ENCODE measurements at regions not wholly inside any gene's neighbourhood (a gene's known extent, or its start where the extent isn't known, plus 50 kb on each side); places are given as distances from the start of the nearest gene placed in this dataset.
"Not testable (repeated sequence)": the region's sequence is repeated elsewhere in the genome, so short reads cannot be mapped to it uniquely, and the experiment has no call there.

DNA sequence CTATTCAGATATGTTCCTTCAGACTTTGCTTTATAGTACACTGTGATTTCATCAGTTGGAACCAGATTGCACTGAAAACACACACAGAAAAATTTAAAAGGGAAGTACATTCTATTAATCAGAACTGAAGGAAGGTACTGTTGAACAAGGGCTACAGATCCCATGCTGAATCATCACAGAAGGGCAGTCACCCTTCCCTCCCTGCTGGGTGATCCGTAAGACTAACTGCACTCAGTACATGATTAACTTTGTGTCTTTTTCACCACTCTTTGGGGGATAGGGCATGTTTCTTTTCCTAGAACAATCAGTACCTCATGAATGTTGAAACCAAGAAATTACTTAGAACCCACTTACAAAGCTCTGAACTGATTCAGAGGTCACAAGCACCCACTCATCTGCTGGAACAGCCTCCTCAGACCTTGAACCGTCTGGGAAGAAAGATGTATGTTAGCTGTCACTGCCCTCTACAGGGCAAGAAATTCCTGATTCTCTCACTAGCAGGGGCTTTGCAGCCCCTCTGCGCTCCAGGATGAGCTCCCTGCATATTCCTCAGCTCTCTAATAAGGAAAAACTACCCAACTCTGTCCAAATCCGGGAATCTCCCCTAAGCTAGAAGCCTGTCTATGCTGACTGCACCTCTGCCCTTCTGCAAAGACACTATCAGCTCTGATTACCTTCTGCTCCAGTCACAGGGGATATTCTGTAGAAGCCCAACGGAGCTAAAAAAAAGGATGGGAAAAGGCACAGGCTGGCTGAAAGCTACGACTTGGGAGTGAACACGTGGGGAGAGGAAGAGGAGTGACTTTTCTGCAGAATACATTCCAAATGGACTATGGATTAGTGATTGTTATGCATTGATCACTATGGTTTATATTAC lies 51.0 kb downstream of the IARS1 start:
- DNase-seq (ENCODE audit: low read depth) = peak; percentile 99

DNA sequence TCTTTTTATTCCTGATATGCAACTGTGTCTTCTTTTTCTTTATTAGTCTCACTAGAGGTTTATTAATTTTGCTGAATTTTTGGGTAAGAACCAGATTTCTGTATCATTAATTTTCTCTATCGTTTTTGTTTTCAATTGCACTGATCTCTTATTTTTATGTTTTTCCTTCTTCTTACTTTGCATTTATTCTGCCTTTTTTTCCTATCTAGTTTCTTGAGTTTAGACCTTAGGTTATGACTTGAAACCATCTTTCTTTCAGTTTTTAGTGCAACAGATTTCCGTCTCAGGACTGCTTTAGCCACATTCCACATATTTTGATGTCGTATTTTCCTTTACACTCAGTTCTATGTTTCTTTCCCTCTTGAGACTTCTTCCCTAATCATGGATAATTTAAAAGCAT lies 56.6 kb downstream of the IARS1 start:
- DNase-seq (ENCODE audit: low read depth) = no peak

DNA sequence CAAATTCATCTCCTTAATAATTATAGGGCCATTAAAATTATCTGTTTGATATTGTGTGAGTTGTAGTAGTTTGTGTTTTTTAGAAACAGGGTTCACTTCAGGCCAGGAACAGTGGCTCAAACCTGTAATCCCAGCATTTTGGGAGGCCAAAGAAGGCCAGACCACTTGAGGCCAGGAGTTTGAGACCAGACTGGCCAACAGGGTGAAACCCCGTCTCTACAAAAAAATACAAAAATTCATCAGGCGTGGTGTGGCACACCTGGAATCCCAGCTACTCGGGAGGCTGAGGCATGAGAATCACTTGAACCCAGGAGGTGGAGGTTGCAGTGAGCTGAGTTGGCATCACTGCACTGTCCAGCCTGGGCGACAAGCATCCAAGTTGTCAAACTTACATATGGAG lies 57.0 kb downstream of the IARS1 start:
- DNase-seq (ENCODE audit: low read depth) = no peak

GRCh38 chr9:92234514-92234913 lies 59.0 kb downstream of the IARS1 start:
- DNase-seq (ENCODE audit: low read depth) = no peak

DNA sequence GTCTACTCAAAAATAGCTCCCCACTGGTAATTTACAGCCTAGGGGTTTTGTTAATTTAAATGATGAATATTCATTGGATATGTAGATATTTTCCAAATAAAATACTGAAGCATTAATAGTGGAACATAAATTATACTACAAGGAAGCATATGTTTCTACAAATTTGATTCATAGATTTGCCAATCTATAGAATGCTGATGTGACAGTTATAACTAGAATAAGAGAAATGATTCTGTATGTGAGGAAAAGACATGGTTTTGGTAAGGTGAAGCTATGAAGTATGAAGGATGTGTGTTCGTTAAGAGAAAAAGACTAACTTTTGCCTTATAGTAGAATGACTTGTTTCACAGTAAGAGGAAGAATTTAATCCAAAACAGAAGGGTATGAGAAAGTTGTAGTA lies 61.3 kb downstream of the IARS1 start:
- no peak for DNase-seq (ENCODE audit: low read depth)

GRCh38 chr9:92228628-92229027 lies 64.9 kb downstream of the IARS1 start:
- no peak for DNase-seq (ENCODE audit: low read depth)

DNA sequence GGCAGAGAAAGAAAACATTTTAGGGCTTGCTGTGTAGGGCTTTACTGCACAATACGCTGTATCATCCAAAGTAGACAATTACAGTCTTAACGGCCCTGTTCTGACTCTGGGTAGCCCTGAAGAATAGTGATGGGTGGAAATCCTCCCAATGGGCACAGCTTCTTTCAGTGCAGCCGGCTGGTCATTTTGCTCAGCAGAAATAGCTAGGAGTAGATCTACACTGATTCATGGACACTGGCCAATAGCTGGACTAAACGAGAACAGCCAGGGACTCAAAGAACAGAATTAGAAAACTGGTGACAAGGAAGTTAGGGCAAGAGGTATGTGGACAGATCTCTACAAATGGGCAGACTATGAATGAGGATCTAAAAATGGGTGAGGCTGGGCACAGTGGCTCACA lies 69.3 kb downstream of the IARS1 start:
- no peak for DNase-seq (ENCODE audit: low read depth)

- no peak for DNase-seq (ENCODE audit: low read depth)
These were observed 69.7 kb downstream of the IARS1 start for GRCh38 chr9:92223758-92224157.

DNA sequence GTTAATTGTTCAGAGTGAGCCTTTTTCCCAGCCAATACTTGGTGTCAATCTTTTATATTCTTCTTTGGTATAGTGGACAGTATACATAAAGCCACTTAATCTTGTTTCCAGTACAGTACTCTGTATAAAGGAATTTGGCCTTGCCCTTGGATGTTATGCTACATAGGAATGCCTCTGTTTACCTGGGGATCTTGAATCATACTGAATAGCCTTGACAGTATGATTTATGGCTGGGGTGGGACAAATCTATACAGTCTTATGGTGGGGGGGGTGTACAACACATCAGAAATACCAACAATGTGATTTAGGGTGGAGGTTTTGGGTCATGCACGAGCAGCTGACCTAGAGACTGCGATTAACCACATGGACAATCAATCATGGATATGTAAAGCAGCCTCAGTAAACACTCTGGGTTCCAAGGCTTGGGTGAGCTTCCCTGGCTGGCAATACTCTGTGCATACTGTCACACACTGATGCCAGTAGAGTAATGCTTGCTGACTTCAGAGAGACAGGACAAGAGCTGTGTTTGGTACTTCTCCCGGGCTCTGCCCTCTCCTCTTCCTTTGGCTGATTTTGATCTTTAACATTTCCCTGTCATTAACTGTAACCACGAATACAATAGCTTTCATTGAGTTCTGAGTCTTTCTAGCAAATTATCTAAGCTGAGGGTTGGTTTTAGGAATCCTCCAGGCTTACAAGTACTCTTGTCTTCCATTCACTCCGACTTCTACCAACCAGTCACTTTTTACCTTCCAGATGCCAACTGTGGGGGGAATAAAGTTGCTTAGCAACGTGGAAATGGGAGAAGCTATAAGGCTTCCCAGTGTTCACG lies 84.6 kb downstream of the IARS1 start:
- DNase-seq (ENCODE audit: low read depth) = peak; percentile 61

DNA sequence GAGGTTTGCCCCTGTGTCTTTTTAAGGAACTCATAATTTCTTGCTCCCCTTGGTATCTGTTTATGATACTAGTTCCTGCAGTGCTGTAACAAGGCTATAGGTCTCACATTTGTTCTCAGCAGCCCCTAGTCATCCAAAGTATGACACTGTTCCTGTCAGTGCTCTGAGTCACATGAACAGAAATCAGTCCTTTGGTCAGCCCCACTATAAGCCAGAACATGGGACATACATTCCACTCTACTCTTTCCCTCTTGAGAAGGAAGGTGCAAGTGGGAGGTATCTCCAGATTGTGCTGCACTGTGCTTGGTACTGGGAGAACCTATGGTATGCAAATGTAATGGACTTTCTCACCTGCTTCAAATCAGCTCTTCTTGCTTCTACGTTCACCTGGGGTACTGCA lies 87.0 kb downstream of the IARS1 start:
- peak; percentile 32 for DNase-seq (ENCODE audit: low read depth)

- not testable (repeated sequence) for DNase-seq (ENCODE audit: low read depth)
These were observed 88.7 kb upstream of the SPTLC1 start for GRCh38 chr9:92203887-92204286.

- DNase-seq (ENCODE audit: low read depth) = not testable (repeated sequence)
These were observed 83.0 kb upstream of the SPTLC1 start for GRCh38 chr9:92198237-92198636.

GRCh38 chr9:92196909-92197308 lies 81.7 kb upstream of the SPTLC1 start:
- DNase-seq (ENCODE audit: low read depth) = peak; percentile 86

- DNase-seq (ENCODE audit: low read depth) = no peak
These were observed 81.2 kb upstream of the SPTLC1 start for GRCh38 chr9:92196400-92196799.

GRCh38 chr9:92191801-92192200 lies 76.6 kb upstream of the SPTLC1 start:
- DNase-seq (ENCODE audit: low read depth) = no peak

DNA sequence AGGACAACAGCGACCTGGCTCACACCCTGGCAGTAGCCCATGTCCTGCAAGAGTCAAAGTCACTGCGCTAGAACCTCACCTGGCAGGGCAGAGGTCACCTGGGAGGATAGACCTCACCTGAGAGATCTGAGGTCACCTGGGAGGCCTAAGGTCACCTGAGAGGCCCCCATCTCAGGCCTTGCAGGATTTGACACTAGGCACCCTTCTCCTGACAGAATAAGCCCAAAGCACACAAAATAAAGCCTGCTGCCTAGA lies 75.2 kb upstream of the SPTLC1 start:
- no peak for DNase-seq (ENCODE audit: low read depth)

DNA sequence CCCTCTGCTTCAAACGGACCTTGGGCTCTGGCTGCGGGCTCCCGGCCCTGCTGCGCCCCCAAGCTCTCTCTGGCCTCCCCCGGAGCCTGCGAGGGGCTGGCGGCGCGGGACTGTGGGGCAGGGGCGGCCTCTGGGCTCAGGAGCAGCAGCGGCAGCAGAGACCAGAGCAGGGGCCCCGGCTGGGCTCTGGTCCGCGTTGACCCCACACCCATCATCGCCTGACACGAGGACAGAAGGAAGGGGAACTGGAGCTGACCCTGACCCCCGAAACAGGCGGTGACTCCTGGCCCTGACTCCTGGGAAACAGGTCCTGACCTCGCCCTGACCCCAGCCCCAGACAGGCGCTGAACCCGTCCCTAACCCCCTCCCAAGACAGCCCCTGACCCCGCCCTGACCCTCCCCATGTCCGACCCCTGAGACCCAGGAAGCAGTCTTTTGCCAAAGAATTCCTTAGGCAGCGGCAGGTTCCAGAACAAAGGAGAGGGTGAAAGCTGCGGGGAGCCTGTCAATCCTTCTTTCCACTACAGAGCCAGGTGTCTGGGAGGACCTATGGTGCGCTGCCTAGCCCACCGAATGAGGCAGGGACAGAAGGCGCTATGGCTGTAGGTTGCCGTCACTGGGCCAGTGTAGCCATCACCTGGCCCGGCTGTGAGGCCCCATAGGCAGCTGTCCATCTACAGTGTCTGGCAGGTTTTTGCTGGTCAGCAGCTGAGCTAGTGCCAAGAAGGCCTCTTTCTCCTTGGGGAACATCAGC lies 74.7 kb upstream of the SPTLC1 start:
- DNase-seq (ENCODE audit: low read depth) = no peak

DNA sequence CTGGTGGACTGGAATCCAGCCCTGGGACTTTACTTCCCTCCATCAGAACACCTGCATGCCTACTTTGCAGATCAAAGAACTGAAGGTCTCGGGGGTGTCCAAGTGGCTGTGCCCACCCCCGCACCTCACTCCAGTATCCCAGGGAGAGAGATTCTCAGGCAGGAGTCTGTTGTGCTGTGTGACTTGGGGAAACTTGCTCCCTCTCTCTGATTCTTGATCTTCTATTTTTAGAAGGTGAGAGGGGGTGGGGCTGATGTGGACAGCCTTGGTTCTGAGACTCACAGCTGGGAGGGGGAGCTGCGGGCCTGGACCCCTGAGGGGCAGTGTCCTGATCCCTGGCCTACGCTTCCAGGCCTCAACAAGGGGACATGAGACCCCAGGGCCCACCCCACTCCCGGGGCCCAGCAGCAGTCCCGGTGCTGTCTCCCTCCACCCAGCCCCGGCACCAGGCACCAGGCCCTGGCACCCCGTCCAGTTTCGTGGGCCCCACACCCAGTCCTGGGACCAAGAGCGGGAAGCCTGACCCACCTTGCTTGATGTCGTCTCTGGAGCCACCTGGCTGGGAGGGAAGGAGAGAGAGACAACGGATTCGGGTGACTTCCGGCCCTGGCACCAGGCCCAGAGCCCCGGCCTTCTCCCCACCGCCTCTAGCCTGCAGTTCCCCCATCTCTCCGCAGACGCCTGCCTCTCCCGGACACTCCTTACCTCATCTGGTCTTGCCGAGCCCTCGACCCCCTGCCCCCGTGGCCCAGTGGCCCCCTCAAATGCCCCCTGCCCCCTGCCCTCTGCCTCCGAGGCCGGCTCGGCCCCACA lies 74.0 kb upstream of the SPTLC1 start:
- DNase-seq (ENCODE audit: low read depth) = no peak

- DNase-seq (ENCODE audit: low read depth) = no peak
These were observed 72.9 kb upstream of the SPTLC1 start for GRCh38 chr9:92187989-92188714.

- DNase-seq (ENCODE audit: low read depth) = no peak
These were observed 72.2 kb upstream of the SPTLC1 start for GRCh38 chr9:92187390-92187789.

DNA sequence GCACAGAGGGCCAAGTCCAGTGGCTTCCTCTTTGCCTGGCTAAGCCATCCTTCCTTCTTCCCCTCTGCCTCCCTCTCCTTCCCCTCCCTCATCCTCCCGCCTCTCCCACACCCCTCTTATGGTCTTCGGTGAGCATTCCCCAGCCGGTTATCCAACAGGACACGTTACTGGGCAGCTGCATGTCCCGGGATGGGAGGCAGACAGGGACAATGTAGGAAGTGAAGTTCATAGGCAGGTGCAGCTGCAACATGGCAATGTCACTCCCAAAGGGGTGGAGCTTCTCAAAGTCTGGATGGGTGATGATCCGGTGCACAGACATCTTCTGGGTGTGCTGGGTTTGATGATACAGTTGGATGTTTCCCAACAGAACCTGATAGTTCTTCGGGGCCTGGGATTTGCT lies 71.4 kb upstream of the SPTLC1 start:
- no peak for DNase-seq (ENCODE audit: low read depth)

Measured in amniotic epithelial cell (primary cell).